ENCODE measurements at regions not wholly inside any gene's neighbourhood (a gene's known extent, or its start where the extent isn't known, plus 50 kb on each side); places are given as distances from the start of the nearest gene placed in this dataset.

DNA sequence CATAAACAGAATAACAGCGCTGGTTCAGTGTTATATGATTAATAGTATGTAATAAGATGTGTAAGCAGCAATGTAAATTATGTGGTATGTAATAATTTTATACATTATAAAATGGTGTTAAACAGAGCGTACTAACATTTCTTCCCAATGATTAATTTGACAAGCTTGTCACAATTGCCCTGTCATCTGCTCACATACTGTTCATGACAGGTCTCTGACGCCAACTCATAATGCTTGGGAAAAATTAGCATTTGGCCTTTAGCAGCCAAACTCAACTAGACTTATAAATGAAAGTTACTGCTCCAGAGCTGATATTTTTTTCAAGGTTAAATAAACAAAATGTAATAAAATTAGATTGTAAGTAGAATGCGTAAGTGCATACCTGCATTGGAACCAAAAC lies 246.8 kb downstream of the TRAM1L1 start:
- peaks cover 5% of the 10 kb centered on the region for H3K9me3 ChIP-seq (replicated peaks)
- DNase-seq = no peak
- H3K4me1 ChIP-seq = peaks cover 16% of the 10 kb centered on the region
- no peak overlapping the region for H3K27ac ChIP-seq
- H3K4me3 ChIP-seq = no peak overlapping the region
- H3K27me3 ChIP-seq = no peaks in the 10 kb centered on the region
- no peaks in the 10 kb centered on the region for H3K36me3 ChIP-seq

DNA sequence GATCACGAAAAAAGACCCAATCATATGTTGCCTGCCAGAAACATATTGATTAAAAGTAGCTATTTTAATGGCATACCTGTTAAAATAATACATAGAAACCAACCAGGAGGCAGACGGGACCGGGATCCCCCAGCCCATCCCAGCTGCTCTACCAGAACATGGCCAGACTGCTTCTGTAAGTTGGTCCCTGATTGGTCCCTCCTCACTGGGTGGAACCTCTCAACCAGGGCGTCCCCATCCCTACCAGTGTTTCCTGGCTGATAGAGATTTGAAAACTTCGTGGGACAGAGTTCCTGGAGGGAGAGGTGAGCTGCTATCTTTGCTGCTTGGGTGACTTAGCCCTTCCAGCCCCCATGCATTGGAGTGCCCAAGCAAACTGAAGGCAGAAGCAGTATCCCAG lies 256.2 kb downstream of the TRAM1L1 start:
- no peaks in the 10 kb centered on the region; the same call in 1 of the 2 replicates for H3K36me3 ChIP-seq
- no peaks in the 10 kb centered on the region for H3K4me1 ChIP-seq
- DNase-seq = no peak
- no peaks in the 10 kb centered on the region for H3K9me3 ChIP-seq (replicated peaks)
- no peak overlapping the region for H3K4me3 ChIP-seq
- no peaks in the 10 kb centered on the region for H3K27me3 ChIP-seq
- H3K27ac ChIP-seq = no peak overlapping the region

DNA sequence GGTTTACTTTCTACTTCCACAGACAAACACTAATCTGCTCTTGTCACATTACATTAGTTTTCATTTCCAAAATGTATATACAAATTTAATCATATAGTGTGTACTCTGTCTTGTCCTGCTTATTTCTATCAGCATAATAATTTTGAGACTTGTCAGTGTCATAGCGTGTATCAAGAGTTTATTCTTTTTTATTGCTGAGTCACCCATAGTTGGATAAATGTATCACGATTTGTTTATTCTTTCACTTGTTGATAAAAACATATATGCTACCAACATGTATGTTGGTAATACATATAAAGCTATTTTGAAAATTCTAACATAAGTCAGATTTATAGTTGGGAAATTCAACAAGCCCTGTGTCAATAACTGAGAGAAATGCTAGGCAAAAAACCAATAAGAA lies 261.2 kb downstream of the TRAM1L1 start:
- no peak for DNase-seq
- H3K27me3 ChIP-seq = no peaks in the 10 kb centered on the region

DNA sequence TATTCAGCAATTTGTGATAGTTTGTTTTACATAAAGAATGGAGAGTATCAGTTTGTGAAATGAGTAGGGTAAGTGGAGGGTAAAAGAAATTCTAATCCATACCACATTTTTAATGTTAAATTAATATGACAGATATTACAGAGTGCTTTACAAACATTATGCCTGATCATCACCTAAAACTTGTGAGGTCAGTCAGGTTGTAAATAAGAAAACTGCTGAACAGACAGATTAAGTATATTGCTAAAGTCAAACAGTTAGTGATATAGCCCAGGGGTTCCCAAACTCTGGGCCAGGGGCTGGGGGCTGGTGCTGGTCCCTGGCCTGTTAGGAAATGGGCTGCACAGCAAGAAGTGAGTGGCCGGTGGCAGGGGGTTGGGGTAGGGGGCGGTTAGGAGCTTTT lies 273.6 kb downstream of the TRAM1L1 start:
- DNase-seq = no peak
- Histone ChIP-seq H3K27me3 (no peaks in the 10 kb centered on the region), H3K9me3 (replicated peaks) (no peaks in the 10 kb centered on the region), H3K4me3 (no peak overlapping the region), H3K4me1 (peaks cover 7% of the 10 kb centered on the region; the same call in 1 of the 2 replicates), H3K36me3 (no peaks in the 10 kb centered on the region), H3K27ac (no peak overlapping the region)

More for the DNA sequence above, 261.2 kb downstream of the TRAM1L1 start:
- H3K4me3 ChIP-seq = no peak overlapping the region
- H3K9me3 ChIP-seq (replicated peaks) = no peaks in the 10 kb centered on the region
- H3K4me1 ChIP-seq = no peaks in the 10 kb centered on the region
- H3K36me3 ChIP-seq = no peaks in the 10 kb centered on the region; the same call in 1 of the 2 replicates
- H3K27ac ChIP-seq = no peak overlapping the region

DNA sequence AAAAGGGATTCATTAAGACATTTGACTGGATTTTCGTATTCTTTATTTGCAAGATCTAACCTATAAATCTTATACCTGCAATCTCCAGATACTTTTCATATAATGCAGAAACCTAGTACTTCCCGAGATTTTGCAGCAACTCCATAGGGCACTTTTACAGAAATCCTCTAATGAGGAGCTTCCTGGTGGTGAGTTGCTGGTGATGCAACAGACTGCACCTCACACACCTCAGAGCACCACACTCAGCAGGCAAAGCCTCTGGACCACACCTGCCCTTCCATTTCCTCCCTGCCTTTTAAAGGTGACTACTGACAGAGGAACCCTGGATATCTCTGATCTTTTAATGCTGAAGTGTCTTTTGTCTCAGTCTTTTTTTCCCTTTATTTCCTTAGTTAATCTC lies 289.4 kb downstream of the TRAM1L1 start:
- Histone ChIP-seq H3K4me3 (no peak overlapping the region), H3K36me3 (no peaks in the 10 kb centered on the region), H3K27me3 (no peaks in the 10 kb centered on the region), H3K9me3 (replicated peaks) (no peaks in the 10 kb centered on the region), H3K4me1 (no peaks in the 10 kb centered on the region), H3K27ac (no peak overlapping the region)
- no peak for DNase-seq

DNA sequence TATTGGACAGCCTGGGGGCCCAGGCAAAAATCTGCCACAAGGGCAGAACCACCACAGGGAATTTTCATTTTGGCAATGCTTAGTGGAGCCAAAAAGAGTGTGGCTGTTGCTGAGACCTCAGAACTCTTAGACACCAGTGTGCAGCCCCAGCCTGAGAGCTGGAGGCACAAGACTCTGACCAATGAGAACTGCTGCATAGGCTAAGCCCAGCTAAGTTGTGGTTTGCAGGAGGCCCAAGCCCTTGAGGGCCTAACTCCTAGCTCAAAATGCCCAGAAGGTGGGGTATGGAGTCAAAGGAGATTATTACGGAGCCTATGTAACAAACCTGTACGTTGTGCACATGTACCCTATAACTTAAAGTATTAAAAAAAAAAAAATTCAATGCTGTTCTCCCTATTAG lies 296.7 kb downstream of the TRAM1L1 start:
- Histone ChIP-seq H3K36me3 (no peaks in the 10 kb centered on the region), H3K4me1 (no peaks in the 10 kb centered on the region), H3K27ac (no peak overlapping the region), H3K27me3 (no peaks in the 10 kb centered on the region), H3K9me3 (replicated peaks) (no peaks in the 10 kb centered on the region), H3K4me3 (no peak overlapping the region)
- peak in 1 of 2 experiments; percentile 10 for DNase-seq

DNA sequence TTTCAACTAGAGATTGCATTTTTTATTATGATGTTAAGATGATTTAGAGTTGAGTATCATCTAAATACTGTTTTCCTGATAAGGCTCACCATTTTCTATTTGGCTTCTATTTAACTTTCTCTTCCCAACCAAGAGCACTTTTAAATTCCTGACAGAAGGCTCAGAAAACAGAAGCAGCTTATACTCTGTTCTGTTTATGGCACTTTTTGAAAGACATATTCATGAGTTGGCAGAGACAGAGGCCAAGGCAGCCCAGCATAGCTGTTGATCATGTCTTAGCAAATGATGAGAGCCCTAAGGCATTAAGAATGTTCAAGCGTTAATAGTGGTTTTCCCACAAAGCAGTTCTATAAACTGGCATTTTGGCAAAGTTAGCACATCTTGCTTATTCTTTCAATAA lies 330.3 kb downstream of the TRAM1L1 start:
- DNase-seq = no peak
- Histone ChIP-seq H3K27ac (no peak overlapping the region), H3K9me3 (replicated peaks) (no peaks in the 10 kb centered on the region), H3K27me3 (no peaks in the 10 kb centered on the region), H3K36me3 (no peaks in the 10 kb centered on the region), H3K4me3 (no peak overlapping the region), H3K4me1 (no peaks in the 10 kb centered on the region)

DNA sequence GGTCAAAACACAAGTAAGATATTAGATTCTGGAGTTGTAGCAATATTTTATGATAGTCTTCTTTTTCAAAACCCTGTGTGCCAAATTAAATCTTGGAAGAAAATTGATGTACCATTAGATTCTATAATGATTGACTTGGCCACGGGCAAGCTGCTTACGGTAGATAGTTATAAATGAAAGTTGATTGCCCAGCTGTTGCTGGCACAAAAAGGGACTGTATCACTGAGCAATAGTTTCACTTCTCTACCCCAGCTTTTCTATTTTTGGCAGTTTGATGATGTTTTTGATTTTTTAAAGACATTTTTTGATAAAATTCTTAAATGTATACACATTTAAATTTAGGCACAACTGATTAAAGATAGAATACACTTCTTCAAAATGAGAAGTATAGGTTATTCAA lies 333.3 kb downstream of the TRAM1L1 start:
- no peak overlapping the region for H3K27ac ChIP-seq
- H3K36me3 ChIP-seq = no peaks in the 10 kb centered on the region
- no peaks in the 10 kb centered on the region for H3K4me1 ChIP-seq
- DNase-seq = no peak
- H3K4me3 ChIP-seq = no peak overlapping the region
- no peaks in the 10 kb centered on the region for H3K9me3 ChIP-seq (replicated peaks)
- no peaks in the 10 kb centered on the region for H3K27me3 ChIP-seq

DNA sequence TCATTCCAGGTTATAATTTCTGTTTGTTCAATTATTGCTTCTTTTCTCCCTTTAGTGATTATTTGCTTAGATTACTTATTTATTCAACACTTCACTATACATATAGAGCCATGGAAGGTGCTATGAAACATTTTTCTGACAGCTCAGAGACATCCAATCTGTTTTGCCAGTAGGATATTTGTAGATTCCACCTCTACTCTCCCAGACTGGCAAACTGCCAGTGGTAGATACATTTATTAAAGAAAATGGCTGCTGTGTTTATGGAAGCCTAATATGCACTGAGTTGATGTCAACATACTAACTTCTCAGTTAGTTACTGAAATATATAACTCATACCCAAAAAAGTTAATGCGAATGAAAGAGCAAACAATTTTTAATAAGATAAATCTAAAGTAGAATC lies 348.6 kb downstream of the TRAM1L1 start:
- Histone ChIP-seq H3K36me3 (no peaks in the 10 kb centered on the region), H3K27ac (no peak overlapping the region), H3K9me3 (replicated peaks) (no peaks in the 10 kb centered on the region), H3K4me3 (no peak overlapping the region), H3K4me1 (no peaks in the 10 kb centered on the region), H3K27me3 (no peaks in the 10 kb centered on the region)
- DNase-seq = peak in 1 of 2 experiments; percentile 7

DNA sequence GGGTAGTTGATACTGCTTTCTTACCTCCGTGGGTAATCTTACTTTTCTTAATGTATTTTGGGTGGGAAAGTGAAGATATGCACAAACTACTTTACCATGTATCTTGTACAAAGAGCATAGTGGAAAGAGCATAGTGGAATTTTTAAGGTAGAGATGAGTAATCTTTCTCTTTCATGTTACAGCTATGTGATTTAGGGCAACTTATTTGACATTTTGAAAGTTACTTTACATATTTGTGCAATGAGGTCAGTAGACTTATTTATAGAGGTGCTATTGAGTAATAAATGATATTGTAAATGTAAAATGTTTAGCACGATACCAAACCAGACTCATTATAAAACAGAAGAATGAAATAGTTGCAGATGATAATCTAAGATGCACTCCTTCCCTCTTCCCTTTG lies 351.2 kb downstream of the TRAM1L1 start:
- DNase-seq = no peak
- no peaks in the 10 kb centered on the region for H3K27me3 ChIP-seq
- H3K4me1 ChIP-seq = no peaks in the 10 kb centered on the region
- no peak overlapping the region for H3K27ac ChIP-seq
- no peak overlapping the region for H3K4me3 ChIP-seq
- no peaks in the 10 kb centered on the region for H3K36me3 ChIP-seq
- no peaks in the 10 kb centered on the region for H3K9me3 ChIP-seq (replicated peaks)

DNA sequence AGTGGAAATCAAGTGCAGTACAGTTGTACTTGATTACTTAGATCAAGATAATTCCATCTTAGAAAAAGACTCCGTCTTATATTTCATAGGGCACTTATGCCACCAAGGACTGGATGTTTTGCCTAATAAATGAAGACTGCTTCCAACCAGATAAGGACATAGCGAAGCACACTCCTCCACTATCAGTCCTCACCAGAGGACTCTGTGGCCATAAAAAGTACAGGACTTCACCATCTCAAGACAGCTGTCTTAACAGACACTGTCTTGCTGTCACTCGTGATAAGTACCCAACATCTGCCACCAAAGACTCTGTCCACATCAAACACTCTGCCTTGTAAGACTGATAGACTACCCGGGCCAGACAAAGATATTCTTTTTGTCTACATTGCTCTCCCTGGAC lies 352.0 kb downstream of the TRAM1L1 start:
- no peak overlapping the region for H3K27ac ChIP-seq
- H3K4me1 ChIP-seq = no peaks in the 10 kb centered on the region
- no peaks in the 10 kb centered on the region for H3K36me3 ChIP-seq
- H3K27me3 ChIP-seq = no peaks in the 10 kb centered on the region
- no peaks in the 10 kb centered on the region for H3K9me3 ChIP-seq (replicated peaks)
- no peak for DNase-seq
- no peak overlapping the region for H3K4me3 ChIP-seq

DNA sequence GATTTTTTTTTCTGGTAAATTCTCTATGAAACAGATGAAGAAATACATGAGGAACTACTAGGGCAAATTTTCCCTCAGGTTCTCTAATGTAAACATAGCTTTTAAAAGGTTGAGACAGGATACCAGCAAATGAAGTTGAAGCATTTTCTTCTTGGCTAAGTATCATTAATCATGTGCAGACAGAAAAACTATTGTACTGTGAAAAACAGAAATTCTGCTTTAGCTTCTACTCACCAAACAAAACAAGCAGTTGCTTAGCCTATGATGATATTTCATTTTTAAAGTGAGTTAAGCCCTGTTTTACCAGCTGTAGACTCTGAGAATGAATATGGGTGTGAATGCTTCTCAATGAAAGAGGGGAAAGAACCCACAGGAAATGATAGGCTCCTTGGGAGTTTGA lies 358.9 kb downstream of the TRAM1L1 start:
- H3K9me3 ChIP-seq (replicated peaks) = no peaks in the 10 kb centered on the region
- no peaks in the 10 kb centered on the region for H3K36me3 ChIP-seq
- no peak overlapping the region for H3K4me3 ChIP-seq
- no peaks in the 10 kb centered on the region for H3K27me3 ChIP-seq
- H3K4me1 ChIP-seq = no peaks in the 10 kb centered on the region
- no peak overlapping the region for H3K27ac ChIP-seq
- no peak for DNase-seq

DNA sequence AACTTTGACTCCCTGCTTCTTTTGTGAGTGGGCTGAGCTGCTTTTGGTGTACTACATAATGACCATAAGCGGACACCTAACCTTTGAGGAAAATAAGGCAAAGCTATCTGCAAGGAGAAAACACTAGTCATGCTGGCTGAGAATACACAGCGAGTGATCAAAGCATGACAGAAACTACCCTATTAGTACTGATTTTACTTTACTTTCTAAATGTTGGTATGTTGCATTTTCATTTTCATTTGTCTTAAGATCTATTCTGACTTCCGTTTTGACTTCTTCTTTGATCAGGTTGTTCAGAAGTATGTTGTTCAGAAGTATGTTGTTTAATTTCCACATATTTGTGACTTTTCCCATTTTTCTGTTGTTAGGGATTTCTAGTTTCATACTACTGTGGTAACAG lies 361.1 kb downstream of the TRAM1L1 start:
- Histone ChIP-seq H3K4me1 (no peaks in the 10 kb centered on the region), H3K27me3 (no peaks in the 10 kb centered on the region), H3K36me3 (no peaks in the 10 kb centered on the region), H3K4me3 (no peak overlapping the region), H3K27ac (no peak overlapping the region), H3K9me3 (replicated peaks) (no peaks in the 10 kb centered on the region)
- no peak for DNase-seq

DNA sequence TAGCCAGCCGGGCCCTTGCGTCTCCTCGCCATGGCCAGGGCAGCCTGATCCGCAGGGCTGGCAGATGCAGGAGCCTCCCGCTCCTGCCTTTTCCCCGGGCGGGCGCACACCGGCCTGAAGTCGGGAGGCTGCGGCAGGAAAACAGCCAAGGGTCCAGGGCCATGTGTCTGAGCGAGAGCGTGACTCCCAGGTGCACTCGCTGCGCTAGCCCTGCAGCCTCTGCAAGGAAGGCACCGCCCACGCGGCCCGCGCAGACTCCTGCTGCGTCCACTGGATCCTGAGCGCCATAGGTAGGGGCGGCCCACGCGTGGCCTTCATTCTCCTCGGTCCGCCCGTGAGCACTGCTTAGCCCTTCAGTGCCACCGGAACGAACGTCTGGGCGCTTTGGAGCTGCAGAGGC lies 379.9 kb downstream of the TRAM1L1 start:
- Histone ChIP-seq H3K36me3 (no peaks in the 10 kb centered on the region), H3K4me1 (no peaks in the 10 kb centered on the region), H3K27ac (no peak overlapping the region), H3K9me3 (replicated peaks) (no peaks in the 10 kb centered on the region), H3K4me3 (no peak overlapping the region), H3K27me3 (no peaks in the 10 kb centered on the region)
- DNase-seq = no peak

DNA sequence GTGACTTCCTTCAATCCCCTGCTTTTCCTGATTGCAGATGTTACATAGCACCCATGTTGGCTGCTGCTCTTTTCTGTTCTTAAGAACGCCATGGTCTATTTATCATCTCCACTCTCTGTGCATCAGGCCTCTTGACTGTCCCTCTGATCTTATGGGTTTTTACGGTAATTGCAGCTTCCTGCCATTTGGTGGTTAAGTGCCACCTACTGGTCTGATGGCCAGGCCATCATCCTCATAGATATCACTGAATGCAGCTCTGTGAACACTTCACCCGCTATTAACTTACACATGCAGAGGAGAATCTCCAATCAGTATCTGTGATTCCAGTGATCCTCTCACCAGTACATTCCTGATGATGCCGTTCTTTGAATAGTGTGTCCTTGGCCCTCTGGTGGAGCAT lies 382.4 kb downstream of the TRAM1L1 start:
- Histone ChIP-seq H3K27ac (no peak overlapping the region), H3K36me3 (no peaks in the 10 kb centered on the region; the same call in 1 of the 2 replicates), H3K4me1 (no peaks in the 10 kb centered on the region), H3K9me3 (replicated peaks) (no peaks in the 10 kb centered on the region; the same call in 1 of the 2 replicates), H3K4me3 (no peak overlapping the region), H3K27me3 (no peaks in the 10 kb centered on the region)
- DNase-seq = peak in 1 of 2 experiments; percentile 9

DNA sequence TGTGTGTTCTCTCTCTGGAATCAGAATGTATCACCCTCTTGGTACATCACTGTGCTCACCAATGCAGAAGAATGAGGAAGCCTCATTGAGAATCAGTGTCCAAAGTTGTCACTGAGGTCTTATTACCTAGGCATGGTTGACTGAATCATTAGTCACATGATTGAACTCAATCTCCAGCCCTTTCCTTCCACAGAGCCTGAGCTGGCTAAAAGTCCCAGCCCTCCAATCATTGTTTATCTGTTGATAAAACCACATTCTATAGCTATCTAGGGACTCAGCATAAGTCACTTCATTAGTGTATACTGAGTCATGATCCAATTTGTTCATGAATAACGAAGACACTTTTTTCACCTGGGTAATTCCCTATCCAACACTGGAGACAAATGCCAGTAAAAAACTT lies 396.8 kb downstream of the TRAM1L1 start:
- H3K9me3 ChIP-seq (replicated peaks) = no peaks in the 10 kb centered on the region; the same call in 1 of the 2 replicates
- no peak overlapping the region for H3K27ac ChIP-seq
- no peaks in the 10 kb centered on the region for H3K36me3 ChIP-seq
- no peak for DNase-seq
- no peaks in the 10 kb centered on the region for H3K4me1 ChIP-seq
- no peak overlapping the region for H3K4me3 ChIP-seq
- H3K27me3 ChIP-seq = no peaks in the 10 kb centered on the region

DNA sequence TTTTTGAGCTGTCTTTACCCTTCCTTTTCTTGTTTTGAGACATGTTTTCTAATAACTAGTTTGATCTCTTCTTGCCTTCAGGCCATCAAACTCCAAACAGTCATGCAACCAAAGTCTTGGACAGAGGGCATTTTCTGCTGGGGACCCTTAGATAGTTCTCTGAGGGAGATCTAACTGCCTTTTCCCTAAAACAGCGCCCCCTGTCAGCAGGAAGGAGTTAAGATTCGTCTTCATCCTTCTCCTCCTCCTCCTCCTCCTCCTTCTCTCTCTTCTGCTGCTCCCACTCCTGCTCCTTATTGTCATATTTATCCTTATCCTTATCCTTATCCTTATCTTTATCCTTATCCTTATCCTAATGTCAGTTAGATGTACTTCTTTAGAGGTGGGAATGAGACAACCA lies 417.2 kb downstream of the TRAM1L1 start:
- H3K27ac ChIP-seq = no peak overlapping the region
- H3K27me3 ChIP-seq = no peaks in the 10 kb centered on the region
- H3K9me3 ChIP-seq (replicated peaks) = no peaks in the 10 kb centered on the region
- H3K4me1 ChIP-seq = no peaks in the 10 kb centered on the region
- DNase-seq = peak; percentile 11 to 25
- no peaks in the 10 kb centered on the region for H3K36me3 ChIP-seq
- H3K4me3 ChIP-seq = no peak overlapping the region

Data from SJCRH30 (cell line).